ENCODE measurements at regions not wholly inside any gene's neighbourhood (a gene's known extent, or its start where the extent isn't known, plus 50 kb on each side); places are given as distances from the start of the nearest gene placed in this dataset.

DNA sequence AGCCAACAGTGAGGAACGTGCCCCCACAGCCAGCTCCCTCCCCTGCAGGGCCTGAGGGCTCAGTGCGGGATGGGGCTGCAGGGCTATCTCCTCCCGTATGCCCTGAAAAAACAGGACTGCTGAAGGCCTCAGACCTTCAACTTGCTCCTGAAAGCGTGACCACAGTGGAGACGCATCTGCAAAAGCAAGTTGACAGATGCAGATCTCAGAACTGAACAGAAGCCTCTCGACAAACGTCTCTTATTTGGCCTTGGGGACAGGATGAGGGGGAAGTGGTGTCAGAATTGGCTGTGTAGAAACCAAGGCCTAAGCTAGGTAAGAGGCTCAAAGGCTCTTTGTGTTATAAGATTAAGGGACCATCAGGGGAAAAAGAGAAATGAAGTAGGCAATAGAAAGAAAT lies 120.7 kb upstream of the SLC22A23 start:
- ChIA-PET CTCF (no interaction called here), POLR2A (no interaction called here)
- Mint-ChIP-seq H3K36me3 (ENCODE audit: low read depth) (no peaks in the 10 kb centered on the region), H3K4me1 (ENCODE audit: low read depth) (no peaks in the 10 kb centered on the region), H3K27ac (no peak overlapping the region), H3K9me3 (no peaks in the 10 kb centered on the region), H3K4me3 (no peak overlapping the region), H3K27me3 (peaks cover 3% of the 10 kb centered on the region)
- no peak for DNase-seq
- intact Hi-C loops (cut with micrococcal nuclease) = no loop called here
- ATAC-seq = no peak
- TF ChIP-seq, protein P1, sequence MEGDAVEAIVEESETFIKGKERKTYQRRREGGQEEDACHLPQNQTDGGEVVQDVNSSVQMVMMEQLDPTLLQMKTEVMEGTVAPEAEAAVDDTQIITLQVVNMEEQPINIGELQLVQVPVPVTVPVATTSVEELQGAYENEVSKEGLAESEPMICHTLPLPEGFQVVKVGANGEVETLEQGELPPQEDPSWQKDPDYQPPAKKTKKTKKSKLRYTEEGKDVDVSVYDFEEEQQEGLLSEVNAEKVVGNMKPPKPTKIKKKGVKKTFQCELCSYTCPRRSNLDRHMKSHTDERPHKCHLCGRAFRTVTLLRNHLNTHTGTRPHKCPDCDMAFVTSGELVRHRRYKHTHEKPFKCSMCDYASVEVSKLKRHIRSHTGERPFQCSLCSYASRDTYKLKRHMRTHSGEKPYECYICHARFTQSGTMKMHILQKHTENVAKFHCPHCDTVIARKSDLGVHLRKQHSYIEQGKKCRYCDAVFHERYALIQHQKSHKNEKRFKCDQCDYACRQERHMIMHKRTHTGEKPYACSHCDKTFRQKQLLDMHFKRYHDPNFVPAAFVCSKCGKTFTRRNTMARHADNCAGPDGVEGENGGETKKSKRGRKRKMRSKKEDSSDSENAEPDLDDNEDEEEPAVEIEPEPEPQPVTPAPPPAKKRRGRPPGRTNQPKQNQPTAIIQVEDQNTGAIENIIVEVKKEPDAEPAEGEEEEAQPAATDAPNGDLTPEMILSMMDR (IDR thresholded peaks at IDR 0.05) = no peak

DNA sequence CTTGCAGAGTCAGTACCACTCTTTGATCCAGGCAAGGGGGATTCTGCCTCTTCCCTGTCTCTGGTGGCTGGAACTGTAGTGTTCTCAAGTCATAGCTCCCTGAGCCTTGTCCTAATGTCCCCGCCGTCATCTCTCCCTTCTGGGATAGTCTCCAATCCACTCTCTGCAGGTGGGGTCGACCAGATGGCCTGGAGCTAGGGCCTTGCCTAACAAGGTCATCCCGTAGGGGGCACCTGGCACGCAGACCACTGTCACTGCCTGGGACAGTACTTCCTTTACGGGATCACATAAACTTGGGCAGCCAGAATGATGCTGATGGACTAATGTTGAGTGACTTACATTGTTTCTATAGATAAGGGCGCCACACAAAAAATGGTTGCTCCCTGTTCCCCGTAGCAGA lies 118.9 kb upstream of the SLC22A23 start:
- no peak overlapping the region for H3K27ac Mint-ChIP-seq
- no peaks in the 10 kb centered on the region for H3K9me3 Mint-ChIP-seq
- ATAC-seq (no peak), DNase-seq (no peak)
- no peak overlapping the region for H3K4me3 Mint-ChIP-seq
- H3K4me1 Mint-ChIP-seq (ENCODE audit: low read depth) = no peaks in the 10 kb centered on the region
- ChIA-PET POLR2A (no interaction called here), CTCF (interaction anchor here (1.5 kb wide), 1 partner anchor 9 kb away, joined by 3 read pairs; no protein-coding TSS in a partner anchor)
- intact Hi-C loops (cut with micrococcal nuclease) = no loop called here
- TF ChIP-seq, protein P1 (IDR thresholded peaks at IDR 0.05) = no peak
- H3K27me3 Mint-ChIP-seq = peaks cover 1% of the 10 kb centered on the region
- H3K36me3 Mint-ChIP-seq (ENCODE audit: low read depth) = no peaks in the 10 kb centered on the region

DNA sequence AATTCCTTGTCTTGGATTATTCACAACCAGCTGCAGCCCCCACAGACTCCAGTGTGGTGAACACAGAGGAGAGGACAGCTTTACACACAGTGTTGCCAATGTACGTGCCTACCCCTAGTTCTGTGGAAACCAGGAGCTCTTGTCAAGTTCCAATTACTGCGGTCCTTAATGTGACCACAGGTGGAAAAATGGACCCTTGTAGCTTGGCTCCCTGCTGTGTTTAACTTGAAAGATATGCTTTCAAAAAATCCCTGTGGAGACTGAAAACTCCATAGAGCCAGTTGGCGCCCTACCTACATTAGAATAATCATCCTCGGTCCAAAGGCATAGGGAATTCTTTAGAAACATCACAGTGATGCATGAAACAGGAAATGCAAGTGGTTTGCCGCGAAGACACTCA lies 118.3 kb upstream of the SLC22A23 start:
- Mint-ChIP-seq H3K4me3 (no peak overlapping the region), H3K27ac (no peak overlapping the region), H3K27me3 (peaks cover 1% of the 10 kb centered on the region), H3K9me3 (no peaks in the 10 kb centered on the region), H3K36me3 (ENCODE audit: low read depth) (no peaks in the 10 kb centered on the region), H3K4me1 (ENCODE audit: low read depth) (no peaks in the 10 kb centered on the region)
- intact Hi-C loops (cut with micrococcal nuclease) = no loop called here
- DNase-seq (no peak), ATAC-seq (no peak)
- TF ChIP-seq, protein P1 (IDR thresholded peaks at IDR 0.05) = no peak
- ChIA-PET CTCF (interaction anchor here (1.5 kb wide), 1 partner anchor 9 kb away, joined by 3 read pairs; no protein-coding TSS in a partner anchor), POLR2A (no interaction called here)

DNA sequence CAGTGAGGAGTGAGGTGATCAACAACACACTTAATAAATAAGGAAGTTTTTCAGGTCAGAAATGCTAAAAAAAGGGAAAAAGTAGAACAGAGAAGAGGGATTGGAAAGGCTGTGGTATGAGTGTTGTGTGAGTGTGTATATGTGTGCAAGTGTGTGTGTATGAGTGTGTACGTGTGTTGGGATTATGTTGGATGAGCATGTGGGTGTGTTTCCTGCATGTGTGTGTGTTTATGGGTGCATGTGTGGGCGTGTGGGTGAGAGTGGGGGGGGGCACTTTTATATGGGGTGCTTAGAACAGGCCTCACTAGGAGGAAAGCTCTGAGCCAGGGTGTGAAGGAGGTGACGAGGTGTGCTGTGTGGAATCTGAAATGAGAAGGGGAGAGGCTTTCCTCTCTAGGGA lies 116.8 kb upstream of the SLC22A23 start:
- no peak overlapping the region for H3K27ac Mint-ChIP-seq
- ATAC-seq (no peak), DNase-seq (no peak)
- intact Hi-C loops (cut with micrococcal nuclease) = no loop called here
- ChIA-PET POLR2A (no interaction called here), CTCF (no interaction called here)
- H3K9me3 Mint-ChIP-seq = no peaks in the 10 kb centered on the region
- no peaks in the 10 kb centered on the region for H3K4me1 Mint-ChIP-seq (ENCODE audit: low read depth)
- H3K36me3 Mint-ChIP-seq (ENCODE audit: low read depth) = no peaks in the 10 kb centered on the region
- TF ChIP-seq, protein P1 (IDR thresholded peaks at IDR 0.05) = no peak
- no peak overlapping the region for H3K4me3 Mint-ChIP-seq
- peaks cover 1% of the 10 kb centered on the region for H3K27me3 Mint-ChIP-seq

DNA sequence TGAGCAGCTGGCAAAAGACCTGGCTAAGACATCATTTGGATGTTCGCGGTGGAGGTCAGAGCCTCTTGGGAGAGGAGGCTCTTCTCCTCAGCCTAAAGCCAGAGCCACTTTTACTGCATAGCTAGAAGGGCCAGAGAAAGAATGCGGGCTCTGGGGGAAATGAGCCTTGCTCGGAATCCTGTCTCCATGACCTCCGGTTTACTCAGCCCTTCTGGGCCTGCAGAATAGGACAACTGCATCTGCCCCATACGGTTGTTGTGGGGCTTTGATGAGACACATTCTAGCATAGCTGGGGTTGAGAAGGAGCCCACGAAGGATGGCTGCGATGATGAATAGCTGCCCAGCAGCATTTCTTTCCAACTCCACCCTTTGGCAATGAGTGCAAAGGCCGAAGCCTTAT lies 115.0 kb upstream of the SLC22A23 start:
- TF ChIP-seq, protein P1 (IDR thresholded peaks at IDR 0.05) = no peak
- H3K9me3 Mint-ChIP-seq = no peaks in the 10 kb centered on the region
- ChIA-PET POLR2A (no interaction called here), CTCF (no interaction called here)
- ATAC-seq (no peak), DNase-seq (no peak)
- H3K4me3 Mint-ChIP-seq = no peak overlapping the region
- H3K4me1 Mint-ChIP-seq (ENCODE audit: low read depth) = no peaks in the 10 kb centered on the region
- intact Hi-C loops (cut with micrococcal nuclease) = no loop called here
- H3K27me3 Mint-ChIP-seq = peaks cover 1% of the 10 kb centered on the region
- no peak overlapping the region for H3K27ac Mint-ChIP-seq
- no peaks in the 10 kb centered on the region for H3K36me3 Mint-ChIP-seq (ENCODE audit: low read depth)

All from activated CD8-positive, alpha-beta T cell treated with anti-CD3 and anti-CD28 coated beads for 36 hours (primary cell).